ENCODE measurements at regions not wholly inside any gene's neighbourhood (a gene's known extent, or its start where the extent isn't known, plus 50 kb on each side); places are given as distances from the start of the nearest gene placed in this dataset.

GRCh38 chr9:134555094-134555650, 86.4 kb upstream of the COL5A1 start:
- WGBS, 2 donors: 76 to 86% methylated on average over 9 of the region's 9 CpGs
- Histone ChIP-seq H3K4me1 (ENCODE audit: control insufficient read depth in 2 of 2, insufficient read depth in 2 of 2, low read length in 1 of 2) (peaks cover 0 to 3% of the 10 kb centered on the region in 2 donors), H3K9me3 (ENCODE audit: control insufficient read depth in 2 of 2, insufficient read depth in 1 of 2, low read depth in 1 of 2, low read length in 1 of 2) (no peaks in the 10 kb centered on the region), H3K4me3 (ENCODE audit: low read depth in 1 of 2, low read length in 2 of 2) (no peak overlapping the region), H3K27me3 (ENCODE audit: control insufficient read depth in 1 of 2, insufficient read depth in 2 of 2, low read length in 2 of 2) (no peaks in the 10 kb centered on the region), H3K36me3 (ENCODE audit: control insufficient read depth in 2 of 2, insufficient read depth in 2 of 2, low read length in 1 of 2) (no peaks in the 10 kb centered on the region), H3K27ac (ENCODE audit: low read depth in 2 of 2, low read length in 1 of 2) (no peak overlapping the region)

GRCh38 chr9:134556531-134557068, 85.0 kb upstream of the COL5A1 start:
- no peaks in the 10 kb centered on the region for H3K36me3 ChIP-seq (ENCODE audit: control insufficient read depth in 2 of 2, insufficient read depth in 2 of 2, low read length in 1 of 2)
- H3K27ac ChIP-seq (ENCODE audit: low read depth in 2 of 2, low read length in 1 of 2): no peak overlapping the region
- H3K9me3 ChIP-seq (ENCODE audit: control insufficient read depth in 2 of 2, insufficient read depth in 1 of 2, low read depth in 1 of 2, low read length in 1 of 2): no peaks in the 10 kb centered on the region
- H3K4me3 ChIP-seq (ENCODE audit: low read depth in 1 of 2, low read length in 2 of 2): no peak overlapping the region
- H3K4me1 ChIP-seq (ENCODE audit: control insufficient read depth in 2 of 2, insufficient read depth in 2 of 2, low read length in 1 of 2): peaks cover 0 to 3% of the 10 kb centered on the region in 2 donors
- H3K27me3 ChIP-seq (ENCODE audit: control insufficient read depth in 1 of 2, insufficient read depth in 2 of 2, low read length in 2 of 2): no peaks in the 10 kb centered on the region
- 70 to 77% methylated on average over 15 of the region's 15 CpGs for WGBS, 2 donors

GRCh38 chr9:134557331-134557730, 84.3 kb upstream of the COL5A1 start:
- H3K36me3 ChIP-seq (ENCODE audit: control insufficient read depth in 2 of 2, insufficient read depth in 2 of 2, low read length in 1 of 2): no peaks in the 10 kb centered on the region
- peaks cover 0 to 3% of the 10 kb centered on the region in 2 donors for H3K4me1 ChIP-seq (ENCODE audit: control insufficient read depth in 2 of 2, insufficient read depth in 2 of 2, low read length in 1 of 2)
- 87 to 90% methylated on average over 18 of the region's 18 CpGs for WGBS, 2 donors
- H3K9me3 ChIP-seq (ENCODE audit: control insufficient read depth in 2 of 2, insufficient read depth in 1 of 2, low read depth in 1 of 2, low read length in 1 of 2): no peaks in the 10 kb centered on the region
- no peak overlapping the region for H3K4me3 ChIP-seq (ENCODE audit: low read depth in 1 of 2, low read length in 2 of 2)
- H3K27me3 ChIP-seq (ENCODE audit: control insufficient read depth in 1 of 2, insufficient read depth in 2 of 2, low read length in 2 of 2): no peaks in the 10 kb centered on the region
- H3K27ac ChIP-seq (ENCODE audit: low read depth in 2 of 2, low read length in 1 of 2): no peak overlapping the region

- H3K36me3 ChIP-seq (ENCODE audit: control insufficient read depth in 2 of 2, insufficient read depth in 2 of 2, low read length in 1 of 2): no peaks in the 10 kb centered on the region
- H3K27ac ChIP-seq (ENCODE audit: low read depth in 2 of 2, low read length in 1 of 2): no peak overlapping the region
- peaks cover 0 to 3% of the 10 kb centered on the region in 2 donors for H3K4me1 ChIP-seq (ENCODE audit: control insufficient read depth in 2 of 2, insufficient read depth in 2 of 2, low read length in 1 of 2)
- no peaks in the 10 kb centered on the region for H3K27me3 ChIP-seq (ENCODE audit: control insufficient read depth in 1 of 2, insufficient read depth in 2 of 2, low read length in 2 of 2)
- H3K4me3 ChIP-seq (ENCODE audit: low read depth in 1 of 2, low read length in 2 of 2): no peak overlapping the region
- 85 to 88% methylated on average over 19 of the region's 19 CpGs for WGBS, 2 donors
- H3K9me3 ChIP-seq (ENCODE audit: control insufficient read depth in 2 of 2, insufficient read depth in 1 of 2, low read depth in 1 of 2, low read length in 1 of 2): no peaks in the 10 kb centered on the region
Observed at GRCh38 chr9:134558124-134558905, 83.3 kb upstream of the COL5A1 start.

GRCh38 chr9:134559013-134559412, 82.6 kb upstream of the COL5A1 start:
- no peaks in the 10 kb centered on the region for H3K27me3 ChIP-seq (ENCODE audit: control insufficient read depth in 1 of 2, insufficient read depth in 2 of 2, low read length in 2 of 2)
- H3K4me1 ChIP-seq (ENCODE audit: control insufficient read depth in 2 of 2, insufficient read depth in 2 of 2, low read length in 1 of 2): peaks cover 0 to 3% of the 10 kb centered on the region in 2 donors
- H3K27ac ChIP-seq (ENCODE audit: low read depth in 2 of 2, low read length in 1 of 2): no peak overlapping the region
- H3K36me3 ChIP-seq (ENCODE audit: control insufficient read depth in 2 of 2, insufficient read depth in 2 of 2, low read length in 1 of 2): no peaks in the 10 kb centered on the region
- WGBS, 2 donors: 71 to 75% methylated on average over 5 of the region's 5 CpGs
- H3K4me3 ChIP-seq (ENCODE audit: low read depth in 1 of 2, low read length in 2 of 2): no peak overlapping the region
- H3K9me3 ChIP-seq (ENCODE audit: control insufficient read depth in 2 of 2, insufficient read depth in 1 of 2, low read depth in 1 of 2, low read length in 1 of 2): no peaks in the 10 kb centered on the region

- H3K9me3 ChIP-seq (ENCODE audit: control insufficient read depth in 2 of 2, insufficient read depth in 1 of 2, low read depth in 1 of 2, low read length in 1 of 2): no peaks in the 10 kb centered on the region
- no peak overlapping the region for H3K4me3 ChIP-seq (ENCODE audit: low read depth in 1 of 2, low read length in 2 of 2)
- H3K27me3 ChIP-seq (ENCODE audit: control insufficient read depth in 1 of 2, insufficient read depth in 2 of 2, low read length in 2 of 2): no peaks in the 10 kb centered on the region
- H3K36me3 ChIP-seq (ENCODE audit: control insufficient read depth in 2 of 2, insufficient read depth in 2 of 2, low read length in 1 of 2): no peaks in the 10 kb centered on the region
- 84 to 91% methylated on average over 5 of the region's 5 CpGs for WGBS, 2 donors
- H3K27ac ChIP-seq (ENCODE audit: low read depth in 2 of 2, low read length in 1 of 2): no peak overlapping the region
- H3K4me1 ChIP-seq (ENCODE audit: control insufficient read depth in 2 of 2, insufficient read depth in 2 of 2, low read length in 1 of 2): no peaks in the 10 kb centered on the region
Observed at GRCh38 chr9:134560206-134560605, 81.4 kb upstream of the COL5A1 start.

- Histone ChIP-seq H3K9me3 (ENCODE audit: control insufficient read depth in 2 of 2, insufficient read depth in 1 of 2, low read depth in 1 of 2, low read length in 1 of 2) (peaks cover 0 to 2% of the 10 kb centered on the region in 2 donors), H3K4me3 (ENCODE audit: low read depth in 1 of 2, low read length in 2 of 2) (no peak overlapping the region), H3K27ac (ENCODE audit: low read depth in 2 of 2, low read length in 1 of 2) (no peak overlapping the region), H3K4me1 (ENCODE audit: control insufficient read depth in 2 of 2, insufficient read depth in 2 of 2, low read length in 1 of 2) (no peaks in the 10 kb centered on the region), H3K36me3 (ENCODE audit: control insufficient read depth in 2 of 2, insufficient read depth in 2 of 2, low read length in 1 of 2) (no peaks in the 10 kb centered on the region), H3K27me3 (ENCODE audit: control insufficient read depth in 1 of 2, insufficient read depth in 2 of 2, low read length in 2 of 2) (no peaks in the 10 kb centered on the region)
- WGBS, 2 donors: 69 to 76% methylated on average over 10 of the region's 10 CpGs
Observed at GRCh38 chr9:134560654-134561053, 80.9 kb upstream of the COL5A1 start.

- Histone ChIP-seq H3K9me3 (ENCODE audit: control insufficient read depth in 2 of 2, insufficient read depth in 1 of 2, low read depth in 1 of 2, low read length in 1 of 2) (peaks cover 2 to 6% of the 10 kb centered on the region in 2 donors), H3K4me3 (ENCODE audit: low read depth in 1 of 2, low read length in 2 of 2) (no peak overlapping the region), H3K4me1 (ENCODE audit: control insufficient read depth in 2 of 2, insufficient read depth in 2 of 2, low read length in 1 of 2) (no peaks in the 10 kb centered on the region), H3K27me3 (ENCODE audit: control insufficient read depth in 1 of 2, insufficient read depth in 2 of 2, low read length in 2 of 2) (no peaks in the 10 kb centered on the region), H3K27ac (ENCODE audit: low read depth in 2 of 2, low read length in 1 of 2) (no peak overlapping the region), H3K36me3 (ENCODE audit: control insufficient read depth in 2 of 2, insufficient read depth in 2 of 2, low read length in 1 of 2) (no peaks in the 10 kb centered on the region)
- WGBS, 2 donors: 81 to 89% methylated on average over 12 of the region's 12 CpGs
Observed at GRCh38 chr9:134561427-134562145, 80.0 kb upstream of the COL5A1 start.

GRCh38 chr9:134562146-134562849, 79.3 kb upstream of the COL5A1 start:
- Histone ChIP-seq H3K36me3 (ENCODE audit: control insufficient read depth in 2 of 2, insufficient read depth in 2 of 2, low read length in 1 of 2) (no peaks in the 10 kb centered on the region), H3K27ac (ENCODE audit: low read depth in 2 of 2, low read length in 1 of 2) (no peak overlapping the region), H3K27me3 (ENCODE audit: control insufficient read depth in 1 of 2, insufficient read depth in 2 of 2, low read length in 2 of 2) (no peaks in the 10 kb centered on the region), H3K4me3 (ENCODE audit: low read depth in 1 of 2, low read length in 2 of 2) (no peak overlapping the region), H3K4me1 (ENCODE audit: control insufficient read depth in 2 of 2, insufficient read depth in 2 of 2, low read length in 1 of 2) (no peaks in the 10 kb centered on the region), H3K9me3 (ENCODE audit: control insufficient read depth in 2 of 2, insufficient read depth in 1 of 2, low read depth in 1 of 2, low read length in 1 of 2) (peaks cover 2 to 11% of the 10 kb centered on the region in 2 donors)
- WGBS, 2 donors: 72 to 76% methylated on average over 5 of the region's 5 CpGs

Data from esophagus (tissue), 2 donors.